Prostate gland (tissue), 2 donors: ENCODE measurements at regions not wholly inside any gene's neighbourhood (a gene's known extent, or its start where the extent isn't known, plus 50 kb on each side); places are given as distances from the start of the nearest gene placed in this dataset.

ENCODE experiments used
- POLR2A ChIP-seq: fragments of 450-650 bp; IDR thresholded peaks from one replicate; pipeline ENCODE4 v1.6.1; 2016; ENCODE audit warnings: antibody characterized with exemption, mild to moderate bottlenecking
- POLR2AphosphoS5 ChIP-seq: sonication (generic); formaldehyde crosslinking; IDR thresholded peaks from one replicate; pipeline ENCODE4 v1.6.1; 2017; ENCODE audit warnings: antibody characterized with exemption
- TF ChIP-seq, protein P1 (sequence below), 4 experiments: fragments of 200-600 bp in 2 of 4; fragments of 450-650 bp in 2 of 4; sonication (generic) in 2 of 4; IDR thresholded peaks; 1 replicate in 3 of 4; 2 replicates in 1 of 4; pipeline ENCODE4 v1.5.1; 2016 to 2019; ENCODE audit warnings: antibody characterized with exemption in 4 of 4, mild to moderate bottlenecking in 2 of 4, moderate library complexity in 2 of 4

GRCh38 chr18:33505297-33505696, 64.8 kb upstream of the CCDC178 start:
- TF ChIP-seq, protein P1, sequence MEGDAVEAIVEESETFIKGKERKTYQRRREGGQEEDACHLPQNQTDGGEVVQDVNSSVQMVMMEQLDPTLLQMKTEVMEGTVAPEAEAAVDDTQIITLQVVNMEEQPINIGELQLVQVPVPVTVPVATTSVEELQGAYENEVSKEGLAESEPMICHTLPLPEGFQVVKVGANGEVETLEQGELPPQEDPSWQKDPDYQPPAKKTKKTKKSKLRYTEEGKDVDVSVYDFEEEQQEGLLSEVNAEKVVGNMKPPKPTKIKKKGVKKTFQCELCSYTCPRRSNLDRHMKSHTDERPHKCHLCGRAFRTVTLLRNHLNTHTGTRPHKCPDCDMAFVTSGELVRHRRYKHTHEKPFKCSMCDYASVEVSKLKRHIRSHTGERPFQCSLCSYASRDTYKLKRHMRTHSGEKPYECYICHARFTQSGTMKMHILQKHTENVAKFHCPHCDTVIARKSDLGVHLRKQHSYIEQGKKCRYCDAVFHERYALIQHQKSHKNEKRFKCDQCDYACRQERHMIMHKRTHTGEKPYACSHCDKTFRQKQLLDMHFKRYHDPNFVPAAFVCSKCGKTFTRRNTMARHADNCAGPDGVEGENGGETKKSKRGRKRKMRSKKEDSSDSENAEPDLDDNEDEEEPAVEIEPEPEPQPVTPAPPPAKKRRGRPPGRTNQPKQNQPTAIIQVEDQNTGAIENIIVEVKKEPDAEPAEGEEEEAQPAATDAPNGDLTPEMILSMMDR (IDR thresholded peaks at IDR 0.05) = no peak
- TF ChIP-seq POLR2A (no peak), POLR2AphosphoS5 (no peak)
